Kidney (tissue), 13 donors: ENCODE measurements at regions not wholly inside any gene's neighbourhood (a gene's known extent, or its start where the extent isn't known, plus 50 kb on each side); places are given as distances from the start of the nearest gene placed in this dataset.
"Not testable (repeated sequence)": the region's sequence is repeated elsewhere in the genome, so short reads cannot be mapped to it uniquely, and the experiment has no call there.

ENCODE experiments used
- DNase-seq, 5 donors: peaks; one replicate each; pipeline ENCODE4 v3.0.0-alpha.2; 2013 to 2020
- FAIRE-seq: peaks from 2 replicates; lab custom pipeline; 2012; peaks lifted over from hg19 to GRCh38; lab: Jason Lieb, UNC
- H3K27ac ChIP-seq, 2 donors: one replicate each; pipeline ENCODE4 v1.7.0; 2013; ENCODE audit warnings: low read depth in 2 of 2, low read length in 2 of 2, inconsistent platforms in 1 of 2
- H3K27me3 ChIP-seq: one replicate; pipeline ENCODE4 v1.7.1; 2013; ENCODE audit warnings: low read length, inconsistent platforms; ENCODE audit not compliant: control insufficient read depth, insufficient read depth
- H3K36me3 ChIP-seq, 3 donors: one replicate each; pipeline versions ENCODE4 v1.7.0 to v1.7.1; 2013; ENCODE audit warnings: low read length in 3 of 3, control low read depth in 1 of 3, inconsistent platforms in 1 of 3; ENCODE audit not compliant: insufficient read depth in 3 of 3, control insufficient read depth in 2 of 3
- H3K4me1 ChIP-seq, 3 donors: one replicate each; pipeline versions ENCODE4 v1.7.0 to v1.7.1; 2013; ENCODE audit warnings: low read length in 3 of 3, inconsistent platforms in 1 of 3, low read depth in 1 of 3; ENCODE audit not compliant: control insufficient read depth in 2 of 3, insufficient read depth in 2 of 3
- H3K4me3 ChIP-seq, 3 donors: one replicate each; pipeline versions ENCODE4 v1.7.0 to v1.8.1; 2013; ENCODE audit warnings: low read length in 3 of 3, control low read depth in 1 of 3, inconsistent platforms in 1 of 3
- H3K9ac ChIP-seq, 3 donors: one replicate each; pipeline versions ENCODE4 v1.7.0 to v1.7.1; 2013; ENCODE audit warnings: low read length in 3 of 3, control low read depth in 1 of 3, inconsistent platforms in 1 of 3
- H3K9me3 ChIP-seq, 3 donors: one replicate each; pipeline versions ENCODE4 v1.7.0 to v1.7.1; 2013; ENCODE audit warnings: low read length in 3 of 3, control low read depth in 1 of 3, inconsistent platforms in 1 of 3; ENCODE audit not compliant: control insufficient read depth in 2 of 3, insufficient read depth in 1 of 3
- intact Hi-C: fragments of 100-400 bp; cut with DNase I; formaldehyde crosslinking; loops from one replicate; pipeline ENCODE4 v1.11.1; 2022
- TF ChIP-seq, protein P1 (sequence below): IDR thresholded peaks from 3 replicates; pipeline ENCODE4 v1.5.1; 2012; ENCODE audit warnings: mild to moderate bottlenecking, moderate library complexity, borderline replicate concordance; ENCODE audit not compliant: insufficient read depth; ENCODE audit errors: extremely low read depth
- donor health status: control.
- donor health status: control.
- donor health status: control.
- donor health status: control.
- donor health status: control.
- donor health status: DM: yes; HTN: yes; CAD: no.
- donor health status: Normal renal cell carcinoma (clear cell type).

GRCh38 chr11:46207270-46207669 is 70.2 kb upstream of the CREB3L1 start:
- no peak overlapping the region for H3K27ac ChIP-seq
- DNase-seq (no peak), FAIRE-seq (no peak)
- TF ChIP-seq, protein P1, sequence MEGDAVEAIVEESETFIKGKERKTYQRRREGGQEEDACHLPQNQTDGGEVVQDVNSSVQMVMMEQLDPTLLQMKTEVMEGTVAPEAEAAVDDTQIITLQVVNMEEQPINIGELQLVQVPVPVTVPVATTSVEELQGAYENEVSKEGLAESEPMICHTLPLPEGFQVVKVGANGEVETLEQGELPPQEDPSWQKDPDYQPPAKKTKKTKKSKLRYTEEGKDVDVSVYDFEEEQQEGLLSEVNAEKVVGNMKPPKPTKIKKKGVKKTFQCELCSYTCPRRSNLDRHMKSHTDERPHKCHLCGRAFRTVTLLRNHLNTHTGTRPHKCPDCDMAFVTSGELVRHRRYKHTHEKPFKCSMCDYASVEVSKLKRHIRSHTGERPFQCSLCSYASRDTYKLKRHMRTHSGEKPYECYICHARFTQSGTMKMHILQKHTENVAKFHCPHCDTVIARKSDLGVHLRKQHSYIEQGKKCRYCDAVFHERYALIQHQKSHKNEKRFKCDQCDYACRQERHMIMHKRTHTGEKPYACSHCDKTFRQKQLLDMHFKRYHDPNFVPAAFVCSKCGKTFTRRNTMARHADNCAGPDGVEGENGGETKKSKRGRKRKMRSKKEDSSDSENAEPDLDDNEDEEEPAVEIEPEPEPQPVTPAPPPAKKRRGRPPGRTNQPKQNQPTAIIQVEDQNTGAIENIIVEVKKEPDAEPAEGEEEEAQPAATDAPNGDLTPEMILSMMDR, result no peak
- no peaks in the 10 kb centered on the region for H3K36me3 ChIP-seq
- H3K9me3 ChIP-seq, result peaks cover 0 to 2% (median 0%) of the 10 kb centered on the region in 3 donors
- H3K27me3 ChIP-seq, result no peaks in the 10 kb centered on the region
- no peak overlapping the region for H3K4me3 ChIP-seq
- H3K4me1 ChIP-seq, result no peaks in the 10 kb centered on the region
- no peak overlapping the region for H3K9ac ChIP-seq
- intact Hi-C loops, result no loop called here

DNA sequence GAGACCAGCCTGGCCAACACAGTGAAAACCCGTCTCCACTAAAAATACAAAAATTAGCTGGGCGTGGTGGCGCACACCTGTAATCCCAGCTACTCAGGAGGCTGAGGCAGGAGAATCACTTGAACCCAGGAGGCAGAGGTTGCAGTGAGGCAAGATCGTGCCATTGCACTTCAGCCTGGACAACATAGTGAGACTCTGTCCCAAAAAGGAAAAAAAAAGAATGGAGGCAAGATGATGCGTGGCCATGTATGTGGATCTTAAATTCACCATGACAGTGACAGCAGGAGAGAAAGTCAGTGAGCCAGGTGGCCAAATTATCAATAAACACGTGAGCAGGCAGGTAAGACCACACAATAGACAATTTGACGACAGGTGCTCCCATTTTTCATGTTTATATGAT is 73.0 kb upstream of the CREB3L1 start:
- intact Hi-C loops, H3K9me3 ChIP-seq, H3K4me3 ChIP-seq, H3K27ac ChIP-seq, H3K27me3 ChIP-seq, DNase-seq, H3K36me3 ChIP-seq, FAIRE-seq, H3K4me1 ChIP-seq, H3K9ac ChIP-seq: not testable (repeated sequence)

- H3K9ac ChIP-seq, result no peak overlapping the region
- no peaks in the 10 kb centered on the region for H3K4me1 ChIP-seq
- no peak for FAIRE-seq
- no peak overlapping the region for H3K27ac ChIP-seq
- no peak for DNase-seq
- H3K9me3 ChIP-seq, result no peaks in the 10 kb centered on the region
- no peaks in the 10 kb centered on the region for H3K27me3 ChIP-seq
- no peak overlapping the region for H3K4me3 ChIP-seq
- H3K36me3 ChIP-seq, result no peaks in the 10 kb centered on the region
- intact Hi-C loops, result no loop called here
- TF ChIP-seq, protein P1, result no peak
Observed at GRCh38 chr11:46203746-46204145, 73.7 kb upstream of the CREB3L1 start.

- no peak overlapping the region for H3K4me3 ChIP-seq
- DNase-seq, result no peak
- TF ChIP-seq, protein P1, result no peak
- no peak overlapping the region for H3K27ac ChIP-seq
- no peaks in the 10 kb centered on the region for H3K4me1 ChIP-seq
- H3K9me3 ChIP-seq, result no peaks in the 10 kb centered on the region
- intact Hi-C loops, result no loop called here
- no peak for FAIRE-seq
- no peaks in the 10 kb centered on the region for H3K36me3 ChIP-seq
- H3K9ac ChIP-seq, result no peak overlapping the region
- H3K27me3 ChIP-seq, result no peaks in the 10 kb centered on the region
Observed at GRCh38 chr11:46202696-46203391, 74.6 kb upstream of the CREB3L1 start.
